CD4-positive, alpha-beta T cell treated with Interleukin-6 for 4 hours (primary cell): ENCODE measurements at regions not wholly inside any gene's neighbourhood (a gene's known extent, or its start where the extent isn't known, plus 50 kb on each side); places are given as distances from the start of the nearest gene placed in this dataset.
A peak's percentile ranks its signal among the peaks of the same experiment; 100 is the strongest.
"Not testable (repeated sequence)": the region's sequence is repeated elsewhere in the genome, so short reads cannot be mapped to it uniquely, and the experiment has no call there.

ENCODE experiments used
- DNase-seq: peaks from one replicate; pipeline ENCODE4 v3.0.0-alpha.2; 2020; ENCODE audit warnings: mixed read lengths

DNA sequence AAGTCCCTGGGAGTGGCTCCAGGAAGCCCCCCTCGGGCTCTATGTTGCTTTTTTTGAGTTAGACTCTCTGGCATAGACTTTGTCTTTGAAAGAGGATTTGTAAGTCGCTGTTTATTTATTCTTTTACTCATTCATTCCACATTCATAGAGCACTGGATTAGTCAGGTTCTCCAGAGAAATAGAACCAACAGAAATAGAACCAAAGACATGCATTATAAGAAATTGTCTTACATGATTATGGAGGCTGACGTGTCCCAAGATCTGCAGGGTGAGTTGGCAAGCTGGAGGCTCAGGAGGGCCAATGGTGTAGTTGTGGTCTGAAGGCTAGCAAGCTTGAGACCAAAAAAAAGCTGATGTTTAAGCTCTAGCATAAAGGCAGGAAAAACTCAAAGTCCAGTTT, 98.3 kb upstream of the CHD6 start:
- DNase-seq, result no peak

DNA sequence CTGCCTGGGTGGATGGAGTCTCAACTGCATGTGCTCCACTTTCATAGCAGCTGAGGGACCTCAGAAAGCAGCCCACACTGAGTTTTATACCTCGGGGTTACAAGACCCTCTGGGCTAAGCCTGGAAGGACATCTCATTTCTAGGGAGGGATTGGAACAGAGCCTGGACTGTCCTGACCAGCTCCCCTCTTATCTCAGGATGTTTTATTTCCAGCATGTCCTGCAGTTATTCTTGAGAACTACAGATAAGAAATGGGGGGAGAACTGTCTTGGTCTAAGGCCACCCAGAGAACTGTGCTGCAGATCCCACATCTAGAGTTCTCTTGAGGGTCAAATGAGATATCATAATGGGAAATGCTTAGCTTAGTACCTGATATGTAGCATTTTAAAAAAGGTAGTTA, 97.3 kb upstream of the CHD6 start:
- DNase-seq, result no peak

DNA sequence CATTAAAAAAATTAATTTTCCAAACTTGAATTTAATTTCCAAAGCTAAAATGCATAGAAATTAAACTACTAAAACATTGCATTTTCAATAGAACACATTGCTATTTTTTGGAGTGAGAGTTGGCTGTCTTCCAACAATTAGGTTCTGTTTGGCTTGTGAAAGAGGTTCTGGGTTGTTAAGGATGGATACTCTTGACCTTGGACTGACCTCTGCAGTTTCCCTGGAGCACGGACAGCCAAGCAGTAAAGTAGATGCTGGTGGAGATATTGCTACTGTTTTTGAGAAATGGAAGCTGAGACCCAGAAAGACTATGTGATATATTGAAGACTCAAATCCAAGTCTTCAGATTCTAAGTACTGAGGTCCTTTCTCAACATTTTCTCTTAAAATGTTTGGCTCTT, 95.9 kb upstream of the CHD6 start:
- DNase-seq, result no peak

DNA sequence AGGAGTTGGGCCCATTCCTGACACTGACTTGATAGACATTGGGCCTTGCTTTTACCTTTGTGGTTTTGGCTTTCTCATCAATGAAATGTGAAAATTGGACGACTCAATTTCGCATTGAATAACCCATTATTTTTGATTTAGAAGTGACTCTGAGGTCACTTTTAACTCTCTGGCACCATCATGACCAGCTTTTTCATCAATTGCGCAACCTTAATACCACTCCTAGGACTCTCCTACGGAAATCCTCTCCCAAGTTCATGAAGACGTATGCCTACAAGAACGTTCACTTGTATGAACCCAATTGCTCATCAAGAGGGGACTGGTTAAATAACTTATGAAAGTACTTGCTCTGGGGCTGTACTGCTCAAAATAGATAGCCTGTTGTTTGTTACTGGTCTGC, 86.7 kb upstream of the CHD6 start:
- DNase-seq, result no peak

DNA sequence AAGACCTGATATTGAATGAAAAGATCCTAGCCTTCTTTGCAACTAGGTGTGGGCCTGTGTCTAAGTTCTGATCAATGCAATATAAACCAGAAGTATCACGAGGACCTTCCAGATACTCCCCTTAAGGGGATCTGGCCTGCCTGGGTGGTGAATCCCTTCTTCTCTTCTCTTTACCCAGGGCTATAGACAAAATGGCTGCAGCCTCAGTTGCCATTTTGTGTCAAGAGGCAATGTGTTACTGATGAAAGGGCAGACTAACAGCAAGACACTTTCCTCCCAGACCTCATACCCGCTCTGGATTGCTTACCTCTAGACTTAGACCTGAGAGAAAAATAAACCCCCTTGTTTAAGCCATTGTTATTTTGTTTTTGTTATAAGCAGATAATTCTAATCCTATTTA, 84.5 kb upstream of the CHD6 start:
- no peak for DNase-seq

DNA sequence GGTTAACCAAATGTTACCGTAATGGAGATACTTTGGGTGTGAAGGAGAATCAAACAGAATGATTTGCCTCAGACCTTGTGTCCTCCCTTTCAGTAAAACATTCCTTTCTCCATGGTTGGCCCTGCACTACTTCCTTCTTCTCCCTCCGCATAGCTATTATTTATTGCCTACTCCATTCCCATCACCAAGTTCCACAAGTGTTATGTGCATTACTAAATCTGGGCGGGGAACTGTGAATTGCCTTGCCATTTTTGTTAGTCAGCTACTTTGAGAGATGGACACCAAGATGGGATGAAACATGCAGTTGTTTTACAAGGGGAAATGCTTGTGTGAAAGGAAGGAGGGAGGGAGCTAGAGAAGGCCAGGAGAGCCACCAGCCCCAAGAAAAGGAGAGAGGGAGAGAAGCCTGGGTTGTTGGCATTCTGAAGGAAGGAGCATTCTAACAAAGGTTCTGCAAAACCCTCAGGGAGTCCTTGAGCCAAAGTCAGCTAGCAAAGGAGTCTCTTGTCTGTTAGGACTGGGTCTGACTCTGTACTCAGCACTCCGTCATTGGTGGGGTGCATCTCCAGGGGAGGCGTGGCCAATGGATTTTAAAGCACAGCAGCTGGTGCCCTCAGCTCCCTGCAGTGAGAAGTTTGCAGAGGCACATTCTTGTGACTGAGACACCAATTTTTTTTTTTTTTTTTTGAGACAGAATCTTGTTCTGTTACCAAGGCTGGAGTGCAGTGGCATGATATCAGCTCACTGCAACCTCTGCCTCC, 83.6 kb upstream of the CHD6 start:
- no peak for DNase-seq

DNA sequence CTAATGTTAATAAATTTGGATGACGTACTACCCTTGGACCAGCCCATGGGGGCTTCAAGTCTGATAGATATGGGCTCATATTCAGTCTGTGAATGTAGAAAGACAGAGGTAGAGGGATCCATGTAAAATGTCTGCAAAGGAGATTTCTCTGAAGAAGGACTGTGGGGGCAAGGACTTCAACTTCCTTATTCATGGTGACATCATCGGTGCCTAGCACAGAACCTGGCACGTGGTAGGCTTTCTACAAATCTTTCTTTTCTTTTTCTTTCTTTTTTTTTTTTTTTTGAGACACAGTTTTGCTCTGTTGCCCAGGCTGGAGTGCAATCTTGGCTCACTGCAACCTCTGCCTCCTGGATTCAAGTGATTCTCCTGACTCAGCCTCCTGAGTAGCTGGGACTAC, 81.5 kb upstream of the CHD6 start:
- DNase-seq, result not testable (repeated sequence)

DNA sequence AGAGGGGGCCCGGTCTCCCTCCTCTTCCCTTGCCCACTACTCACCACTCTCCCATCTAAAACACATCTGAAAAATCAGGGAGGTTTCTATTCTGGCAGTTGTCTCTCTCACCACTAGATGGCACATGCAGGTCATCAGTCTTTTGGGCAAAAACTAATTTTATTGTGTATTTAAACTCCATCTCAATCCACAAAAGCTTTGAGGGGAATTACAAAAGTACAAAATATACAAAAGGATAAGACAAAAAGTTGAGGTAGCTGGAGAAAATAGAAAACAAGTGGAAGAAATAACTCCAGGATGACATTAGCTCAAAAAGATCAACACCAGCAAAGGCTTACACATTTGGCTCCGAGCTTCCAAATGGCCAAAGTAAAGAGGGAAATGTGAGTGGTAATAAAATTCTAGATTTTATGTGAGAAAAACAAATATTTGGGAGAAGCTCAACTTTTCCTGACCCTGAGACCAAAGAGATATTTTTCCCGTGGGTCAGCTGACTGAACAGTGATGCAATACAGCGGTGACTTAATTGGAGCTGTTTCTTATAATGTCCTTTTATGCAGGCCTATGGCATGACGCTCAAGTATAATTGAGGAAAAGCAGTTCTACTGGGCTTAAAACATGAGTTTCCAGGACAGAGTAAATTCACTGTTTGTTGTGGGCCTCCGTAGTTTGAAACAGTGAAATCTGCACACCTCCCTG, 79.8 kb upstream of the CHD6 start:
- DNase-seq, result peak; percentile 29

DNA sequence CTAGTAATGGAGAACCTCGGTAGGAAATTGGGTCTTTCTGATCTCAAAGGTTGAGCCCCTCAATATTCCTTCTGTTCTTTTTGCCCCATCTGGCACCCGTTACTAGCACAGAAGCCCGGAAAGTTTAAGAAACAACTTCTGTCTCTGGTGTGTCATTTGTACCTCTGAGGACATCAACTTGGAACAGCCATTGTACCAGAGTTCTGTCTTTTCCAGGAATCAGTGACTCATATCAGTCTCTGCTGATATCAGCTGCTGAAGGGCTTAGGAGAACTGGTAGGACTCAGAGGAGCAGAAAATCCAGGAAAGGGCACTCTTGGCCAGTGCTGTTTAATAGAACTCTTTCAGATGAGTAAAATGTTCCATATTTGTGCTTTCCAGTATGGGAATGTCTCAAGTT, 78.3 kb upstream of the CHD6 start:
- DNase-seq, result no peak

DNA sequence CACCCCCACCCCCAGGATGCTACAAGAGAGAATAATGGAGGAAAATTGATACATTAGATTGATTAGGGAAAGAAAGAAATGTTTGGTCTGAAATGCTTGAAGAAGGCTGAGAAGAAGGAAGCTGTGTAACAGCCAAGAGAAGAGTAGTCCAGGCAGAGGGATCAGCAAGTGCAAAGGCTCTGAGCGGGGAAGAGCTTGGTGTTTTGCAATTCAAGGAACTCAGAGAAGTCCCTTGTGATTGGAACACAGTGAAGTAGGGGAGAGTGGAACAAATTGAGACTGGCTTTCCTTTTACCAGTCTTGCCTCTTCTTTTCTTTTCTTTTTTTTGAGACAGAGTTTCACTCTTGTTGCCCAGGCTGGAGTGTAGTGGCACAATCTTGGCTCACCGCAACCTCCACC, 76.6 kb upstream of the CHD6 start:
- no peak for DNase-seq

DNA sequence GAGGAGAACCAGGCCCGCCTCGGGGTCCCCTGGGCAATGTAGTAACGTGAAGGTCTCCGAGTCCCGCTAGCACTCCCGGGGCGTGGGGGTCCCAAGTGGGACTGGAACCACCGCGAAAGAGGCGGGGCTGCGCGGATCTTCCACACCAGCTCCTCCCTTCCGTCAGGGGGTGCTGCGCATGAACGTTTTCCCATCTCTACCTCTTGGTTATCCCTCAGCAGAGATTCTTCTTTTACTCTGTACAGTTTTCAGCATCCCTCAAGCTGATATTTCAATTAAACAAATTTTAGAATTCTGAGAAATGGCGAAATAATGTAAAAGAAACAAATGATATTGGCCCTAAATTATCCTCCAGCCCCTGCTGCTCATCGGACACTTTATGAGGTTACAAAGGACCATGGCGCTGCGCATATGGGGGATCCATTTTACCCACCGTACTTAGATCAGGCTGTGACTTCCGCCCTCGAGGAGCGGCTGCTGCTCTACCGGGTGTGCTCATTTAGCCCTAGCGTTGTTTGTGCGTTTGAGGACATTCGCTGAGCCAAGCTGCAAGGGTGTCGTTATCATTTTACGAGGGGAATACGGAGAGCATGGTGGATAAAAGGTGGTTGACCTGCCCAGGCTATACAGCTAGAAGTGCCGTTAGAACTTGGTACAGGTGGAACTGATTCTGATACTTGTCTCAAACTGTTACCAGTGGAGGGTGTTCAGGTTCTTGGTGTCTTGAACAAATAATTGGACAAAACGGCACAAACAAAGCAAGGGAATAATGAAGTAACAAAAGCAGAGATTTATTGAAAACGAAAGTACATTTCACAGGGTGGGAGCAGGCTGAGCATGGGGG, 75.2 kb upstream of the CHD6 start:
- DNase-seq, result peak; percentile 84

DNA sequence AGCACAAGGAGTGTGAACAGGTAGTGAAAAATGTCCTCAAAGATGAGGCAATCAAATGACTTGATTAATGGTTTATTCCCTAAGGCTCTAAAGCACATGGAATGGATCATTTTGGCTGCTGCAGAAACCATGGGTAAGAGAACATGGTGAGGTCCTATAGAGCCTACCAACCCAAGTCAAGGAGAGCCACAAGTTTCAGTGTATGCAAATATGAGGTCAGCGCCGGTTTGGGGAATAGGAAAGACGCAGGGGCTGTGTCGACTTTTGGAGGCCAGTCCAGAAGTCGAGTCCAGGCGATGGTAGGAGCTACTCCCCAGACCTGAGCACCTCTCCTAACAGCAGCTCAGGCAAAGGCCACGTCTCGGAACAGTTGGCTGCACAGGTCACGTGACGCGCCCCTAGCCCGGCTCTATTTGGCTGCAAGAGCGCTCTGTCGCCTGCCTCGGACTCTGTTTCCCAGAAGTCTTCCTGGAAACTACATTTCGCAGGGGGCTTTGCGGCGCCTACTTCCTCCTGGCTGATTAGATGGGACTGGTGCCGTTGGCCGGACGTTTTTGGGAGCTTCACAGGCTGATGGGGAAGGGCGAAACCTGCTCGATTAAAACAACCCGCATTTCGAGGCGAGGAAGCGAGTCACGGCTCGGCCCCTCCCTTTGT, 74.4 kb upstream of the CHD6 start:
- peak; percentile 86 for DNase-seq

DNA sequence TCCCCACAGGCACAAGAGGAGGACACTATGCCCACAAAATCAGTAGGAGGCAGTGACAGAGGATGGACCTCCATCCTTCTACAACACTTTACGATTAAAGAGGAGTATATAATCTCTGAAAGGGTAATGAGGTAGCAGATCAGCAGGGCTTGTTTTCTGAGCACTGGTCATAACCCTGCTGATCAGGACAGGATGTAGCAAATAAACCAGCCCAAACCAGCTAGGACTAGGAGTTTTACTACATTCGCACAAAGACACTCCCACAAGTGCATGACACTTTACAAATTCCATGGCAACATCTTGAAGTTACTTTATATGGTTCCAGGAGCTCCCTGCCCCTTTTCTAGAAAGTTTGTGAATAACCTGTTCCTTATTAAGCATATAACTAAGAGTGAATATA, 73.3 kb upstream of the CHD6 start:
- DNase-seq, result no peak

DNA sequence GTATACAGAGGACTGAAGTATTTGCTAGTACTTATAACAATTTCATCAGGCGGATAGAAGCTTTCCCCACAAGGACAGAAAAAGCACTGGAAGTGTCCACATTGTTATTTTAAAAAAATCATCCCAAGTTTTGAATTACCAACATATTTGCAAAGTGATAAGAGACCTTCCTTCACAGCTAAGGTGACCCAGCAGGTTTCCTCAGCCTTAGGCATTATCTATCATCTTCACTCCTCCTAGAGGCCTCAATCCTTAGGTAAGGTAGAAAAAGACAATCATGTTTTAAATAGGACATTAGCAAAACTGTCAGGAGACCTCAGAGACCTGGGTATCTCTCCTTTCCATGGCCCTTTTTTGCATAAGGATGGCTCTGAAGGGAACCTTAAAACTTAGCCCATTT, 72.5 kb upstream of the CHD6 start:
- DNase-seq, result no peak

DNA sequence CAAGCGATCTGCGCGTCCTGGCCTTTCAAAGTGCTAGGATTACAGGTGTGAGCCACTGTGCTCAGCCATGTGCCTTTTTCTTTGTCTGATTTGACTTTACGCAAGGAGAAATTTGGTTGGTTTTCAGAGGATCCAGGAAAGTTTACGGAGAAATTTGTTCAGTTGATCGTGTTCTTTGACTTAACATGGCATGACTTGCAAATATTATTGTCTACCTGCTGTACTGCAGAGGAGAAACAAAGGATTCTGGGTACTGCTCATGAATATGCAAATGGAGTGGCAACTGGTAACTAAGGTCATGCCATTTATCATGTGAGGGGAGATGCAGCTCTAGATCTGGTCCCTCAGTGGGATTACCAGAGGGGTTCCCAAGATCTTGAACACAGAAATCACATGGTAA, 68.8 kb upstream of the CHD6 start:
- DNase-seq, result no peak

DNA sequence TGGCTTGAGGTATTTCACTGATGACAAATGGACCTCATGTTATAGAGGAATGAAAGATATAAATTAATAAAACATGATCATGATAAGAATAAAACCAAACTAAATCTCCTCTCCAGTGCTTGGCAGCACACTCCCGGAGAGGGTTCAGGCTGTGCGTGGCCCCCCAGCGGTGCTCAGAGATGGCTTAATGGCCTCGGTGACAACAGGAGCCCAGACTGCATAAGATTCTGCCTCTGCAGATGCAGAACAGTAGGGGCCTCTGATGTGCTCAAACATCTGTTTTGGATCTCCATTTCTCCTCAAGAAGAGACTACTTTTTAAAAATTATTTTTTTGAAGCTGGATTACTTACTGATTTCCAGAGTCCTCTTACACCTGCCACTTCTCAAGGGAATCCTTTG, 67.0 kb upstream of the CHD6 start:
- DNase-seq, result not testable (repeated sequence)

DNA sequence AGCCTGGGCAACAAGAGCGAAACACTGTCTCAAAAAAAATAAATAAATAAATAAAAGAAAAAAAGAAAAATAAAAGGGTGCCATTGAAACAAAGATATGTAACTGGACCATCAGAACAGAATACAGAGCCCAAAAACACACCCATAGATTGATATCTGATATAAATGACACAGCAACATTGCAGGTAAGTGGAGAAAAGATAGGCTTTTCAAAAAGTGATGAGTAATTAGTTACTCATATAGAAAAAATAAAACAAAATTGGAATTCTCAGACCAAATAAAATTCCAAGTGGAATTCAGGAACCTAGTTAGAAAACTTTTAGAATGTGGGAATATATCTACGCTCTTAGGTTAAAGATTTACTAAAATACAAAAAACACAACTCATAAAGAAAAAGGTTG, 60.6 kb upstream of the CHD6 start:
- no peak for DNase-seq

DNA sequence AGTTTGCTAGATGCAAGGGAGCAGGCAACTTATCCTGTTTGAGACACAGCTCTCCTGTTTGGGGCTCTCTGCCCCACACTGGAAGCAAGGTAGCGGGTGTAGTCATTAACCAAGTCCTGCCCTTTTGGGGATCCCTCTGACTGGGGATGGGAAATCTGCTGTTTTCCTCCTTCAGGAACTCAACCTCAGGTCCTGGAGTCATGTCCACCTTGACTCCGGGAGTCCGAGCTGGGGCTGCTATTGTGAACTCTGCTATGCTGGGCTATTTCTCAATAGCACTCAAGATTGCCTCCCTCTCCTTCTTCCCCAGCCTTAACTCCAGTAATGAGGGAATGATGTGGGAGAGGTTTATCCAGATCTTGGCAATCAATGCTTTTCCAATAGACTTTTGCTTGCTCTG, 54.1 kb upstream of the CHD6 start:
- no peak for DNase-seq

DNA sequence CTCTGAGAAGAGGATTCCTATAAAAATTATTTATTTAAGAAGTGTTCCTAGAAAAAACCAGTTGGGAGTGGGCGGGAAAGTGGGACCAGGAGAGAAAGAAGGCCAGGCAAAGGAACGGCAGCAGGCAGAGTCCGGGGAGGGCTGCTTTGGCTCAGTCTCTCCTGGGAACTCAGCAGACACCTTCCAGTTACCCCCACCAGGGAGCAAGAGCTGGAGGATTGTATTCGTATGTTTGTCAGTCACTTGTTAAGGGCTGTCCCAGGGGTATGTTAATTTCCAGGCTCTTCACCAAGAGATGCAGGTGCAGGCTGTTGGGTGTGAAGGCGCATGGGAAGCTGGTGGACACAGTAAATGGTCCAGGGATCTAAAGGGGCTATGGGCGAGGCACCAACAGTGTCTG, 53.0 kb upstream of the CHD6 start:
- no peak for DNase-seq

DNA sequence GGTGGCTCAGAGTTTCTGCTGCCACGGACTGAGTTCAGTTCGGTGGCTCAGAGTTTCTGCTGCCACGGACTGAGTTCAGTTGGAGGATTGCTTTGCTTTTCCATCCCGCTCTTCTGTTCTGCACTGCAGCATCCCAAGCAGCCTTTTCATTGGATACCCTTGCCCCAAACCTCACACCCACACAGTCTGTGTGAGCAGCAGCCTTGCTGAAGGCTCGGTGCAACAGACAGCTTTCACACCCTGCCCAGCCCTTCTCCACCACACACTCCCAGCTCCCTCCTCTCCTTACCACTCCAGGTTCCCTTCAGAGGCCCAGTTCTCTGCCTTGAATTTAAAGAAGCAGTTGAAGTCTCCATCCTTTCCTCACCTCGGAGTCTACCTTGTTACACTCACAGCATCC, 52.5 kb upstream of the CHD6 start:
- DNase-seq, result no peak

DNA sequence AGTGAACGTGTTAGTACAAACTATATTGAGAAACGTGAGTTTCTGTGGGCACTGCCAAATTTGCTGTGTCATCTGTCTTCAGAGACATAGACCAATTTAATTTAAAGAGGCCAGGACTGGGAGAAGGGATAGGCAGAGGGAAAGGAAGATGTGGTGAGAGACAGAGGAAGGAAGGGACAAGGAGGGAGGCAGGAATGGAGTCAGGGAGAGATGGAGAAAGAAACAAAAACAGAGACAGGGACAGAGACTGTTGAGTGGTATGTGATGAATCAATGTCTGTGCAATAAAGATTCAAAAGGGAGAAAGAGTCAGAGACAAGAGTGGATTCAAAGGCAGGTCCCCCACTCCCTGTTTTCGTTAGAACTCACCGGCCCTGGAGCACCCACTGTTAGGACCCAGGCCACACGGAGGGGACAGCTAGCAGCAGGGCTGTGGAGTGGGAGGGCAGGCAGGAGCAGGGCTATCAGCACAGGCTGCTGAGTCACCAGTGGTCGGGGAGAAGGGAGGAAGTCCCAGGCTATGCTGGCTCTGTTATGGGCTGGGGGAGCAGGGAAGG, 51.6 kb upstream of the CHD6 start:
- no peak for DNase-seq

DNA sequence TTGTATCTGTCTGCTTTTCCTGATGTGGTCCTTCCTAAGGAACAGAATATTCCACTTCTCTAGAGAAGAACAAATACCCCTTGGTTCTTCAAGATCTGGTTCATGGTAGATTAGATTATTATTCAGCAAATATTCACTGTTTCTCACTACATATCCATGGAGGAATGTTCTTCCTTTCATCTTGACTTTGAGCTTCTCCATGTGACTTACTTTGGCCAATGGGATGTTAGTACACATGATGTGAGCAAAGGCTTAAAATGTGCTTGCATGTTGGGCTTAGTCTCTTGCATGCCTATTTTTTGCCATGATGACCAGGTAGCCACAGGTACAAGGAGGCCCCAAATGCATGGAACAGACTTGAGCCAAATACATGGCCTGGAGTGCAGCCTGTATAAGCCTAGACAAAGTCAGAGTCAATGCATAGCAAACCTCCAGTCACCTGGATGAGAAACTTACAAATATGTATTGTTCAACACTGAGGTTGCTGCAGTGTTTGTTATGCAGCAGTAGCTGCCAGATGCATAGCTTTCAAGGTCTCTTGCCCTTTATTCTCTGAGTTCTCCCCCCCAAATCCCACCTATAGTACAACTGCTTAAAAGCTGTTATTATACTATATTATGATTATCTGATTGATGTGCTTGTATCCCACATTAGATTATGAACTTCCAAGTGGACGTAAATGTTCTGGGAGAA, 50.0 kb upstream of the CHD6 start:
- DNase-seq, result no peak
